ENCODE measurements at regions not wholly inside any gene's neighbourhood (a gene's known extent, or its start where the extent isn't known, plus 50 kb on each side); places are given as distances from the start of the nearest gene placed in this dataset.

DNA sequence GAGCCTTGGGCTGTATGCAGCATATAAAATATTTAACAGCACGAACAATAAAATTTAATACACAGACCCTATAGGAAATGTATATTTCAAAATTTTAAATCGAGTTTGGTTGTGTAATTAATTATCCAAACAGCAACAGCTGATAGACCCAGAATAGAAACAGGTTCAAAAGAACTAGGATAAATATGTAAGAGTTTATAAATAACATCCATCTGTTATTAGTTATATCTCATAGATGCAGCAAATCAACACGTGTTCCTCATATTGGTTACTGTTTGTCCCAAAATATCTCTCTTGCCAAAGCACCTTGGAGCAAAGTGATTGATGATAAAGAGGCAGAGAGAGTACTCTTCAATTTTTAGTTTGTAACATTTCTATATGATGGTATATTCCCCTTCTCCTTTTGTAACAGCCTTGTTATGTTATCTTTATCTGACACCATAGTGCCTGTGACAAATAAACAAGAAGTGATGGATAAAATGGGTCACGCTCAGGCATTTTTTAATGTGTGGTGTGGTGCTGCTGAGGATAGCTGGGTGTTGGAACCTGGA is 260.6 kb upstream of the NBEA start:
- DNase-seq: no peak
- H2BK12ac ChIP-seq (ENCODE audit: insufficient read length, low read depth, low read length): no peak overlapping the region
- H4K20me1 ChIP-seq (ENCODE audit: control insufficient read depth, insufficient read depth, insufficient read length): no peaks in the 10 kb centered on the region
- no peaks in the 10 kb centered on the region for H3K23me2 ChIP-seq (ENCODE audit: insufficient read length, low read depth, low read length, poor library complexity, severe bottlenecking)
- TF ChIP-seq, protein P1, sequence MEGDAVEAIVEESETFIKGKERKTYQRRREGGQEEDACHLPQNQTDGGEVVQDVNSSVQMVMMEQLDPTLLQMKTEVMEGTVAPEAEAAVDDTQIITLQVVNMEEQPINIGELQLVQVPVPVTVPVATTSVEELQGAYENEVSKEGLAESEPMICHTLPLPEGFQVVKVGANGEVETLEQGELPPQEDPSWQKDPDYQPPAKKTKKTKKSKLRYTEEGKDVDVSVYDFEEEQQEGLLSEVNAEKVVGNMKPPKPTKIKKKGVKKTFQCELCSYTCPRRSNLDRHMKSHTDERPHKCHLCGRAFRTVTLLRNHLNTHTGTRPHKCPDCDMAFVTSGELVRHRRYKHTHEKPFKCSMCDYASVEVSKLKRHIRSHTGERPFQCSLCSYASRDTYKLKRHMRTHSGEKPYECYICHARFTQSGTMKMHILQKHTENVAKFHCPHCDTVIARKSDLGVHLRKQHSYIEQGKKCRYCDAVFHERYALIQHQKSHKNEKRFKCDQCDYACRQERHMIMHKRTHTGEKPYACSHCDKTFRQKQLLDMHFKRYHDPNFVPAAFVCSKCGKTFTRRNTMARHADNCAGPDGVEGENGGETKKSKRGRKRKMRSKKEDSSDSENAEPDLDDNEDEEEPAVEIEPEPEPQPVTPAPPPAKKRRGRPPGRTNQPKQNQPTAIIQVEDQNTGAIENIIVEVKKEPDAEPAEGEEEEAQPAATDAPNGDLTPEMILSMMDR (conservative IDR thresholded peaks at IDR 0.05): no peak
- no peak overlapping the region for H3K14ac ChIP-seq (ENCODE audit: insufficient read depth, low read length)
- H3K79me2 ChIP-seq (ENCODE audit: insufficient read depth, low read length): no peaks in the 10 kb centered on the region
- H3K36me3 Mint-ChIP-seq (ENCODE audit: insufficient read depth in 1 of 3, low read depth in 3 of 3): peaks cover 0 to 3% (median 0%) of the 10 kb centered on the region in 3 experiments; a peak in 3 of 7 replicates
- H3K27ac Mint-ChIP-seq: no peak overlapping the region
- peaks cover 0 to 3% of the 10 kb centered on the region in 2 experiments; a peak in 3 of 5 replicates for H3K9me3 Mint-ChIP-seq
- no peak overlapping the region for H3K4ac ChIP-seq (ENCODE audit: low read depth, low read length)
- no peak overlapping the region for H4K8ac ChIP-seq (replicated peaks; ENCODE audit: insufficient read length, low read depth, low read length)
- no CpG with 5 or more reads among the region's 4 CpGs for WGBS (ENCODE audit: extremely low coverage, insufficient read length, low lambda C conversion rate)
- H4K5ac ChIP-seq (ENCODE audit: insufficient read length, low read depth, low read length): no peak overlapping the region
- H3K18ac ChIP-seq (ENCODE audit: insufficient read length, low read depth, low read length): no peak overlapping the region
- peaks cover 7% of the 10 kb centered on the region in 2 experiments for H3K4me1 Mint-ChIP-seq
- H3K27ac ChIP-seq (ENCODE audit: insufficient read length, low read depth, low read length): no peak overlapping the region
- no peaks in the 10 kb centered on the region for H3K27me3 ChIP-seq (ENCODE audit: insufficient read depth, low read length)
- no peak overlapping the region for H3K23ac ChIP-seq (ENCODE audit: insufficient read length, low read depth, low read length)
- no peak overlapping the region for H3K4me2 ChIP-seq (ENCODE audit: insufficient read depth, insufficient read length, low read length)
- no peak overlapping the region for H3T11ph ChIP-seq (ENCODE audit: low read length)
- no peaks in the 10 kb centered on the region for H3K79me1 ChIP-seq (ENCODE audit: insufficient read depth, low read depth, low read length, poor library complexity, severe bottlenecking)
- no peaks in the 10 kb centered on the region for H3K27me3 Mint-ChIP-seq (ENCODE audit: low read depth)
- H3K4me1 ChIP-seq (ENCODE audit: insufficient read depth, low read length): no peaks in the 10 kb centered on the region
- H2AK5ac ChIP-seq (ENCODE audit: insufficient read length, low read length): no peak overlapping the region
- H2BK120ac ChIP-seq (ENCODE audit: low read depth, low read length, poor library complexity, severe bottlenecking): no peak overlapping the region
- no peak overlapping the region for H3K9ac ChIP-seq (ENCODE audit: extremely low read depth, insufficient read length, low read length)
- no peak overlapping the region for H2BK15ac ChIP-seq (ENCODE audit: low read depth, low read length)
- no peak overlapping the region for H4K91ac ChIP-seq (ENCODE audit: insufficient read length, low read depth, low read length)
- H2AFZ ChIP-seq (ENCODE audit: low read length): no peak overlapping the region
- no peak overlapping the region for H2BK20ac ChIP-seq (ENCODE audit: low read depth, low read length, poor library complexity, severe bottlenecking)
- no peak overlapping the region for H3K56ac ChIP-seq (ENCODE audit: insufficient read length, low read depth, low read length)
- H3K4me3 Mint-ChIP-seq: no peak overlapping the region
- H2BK5ac ChIP-seq (ENCODE audit: insufficient read length, low read length): no peak overlapping the region
- H3K9me3 ChIP-seq (ENCODE audit: control insufficient read depth, low read depth, low read length): no peaks in the 10 kb centered on the region

All from H9 (cell line).